NB4 (cell line): ENCODE measurements at regions not wholly inside any gene's neighbourhood (a gene's known extent, or its start where the extent isn't known, plus 50 kb on each side); places are given as distances from the start of the nearest gene placed in this dataset.
A peak's percentile ranks its signal among the peaks of the same experiment; 100 is the strongest.

ENCODE experiments used
- DNase-seq: peaks from one replicate; pipeline ENCODE4 v3.0.0; 2010; ENCODE audit warnings: low read depth
- H3K4me3 ChIP-seq: one replicate; pipeline ENCODE4 v1.5.1; 2011; ENCODE audit warnings: mild to moderate bottlenecking, low read depth, low read length, moderate library complexity
- MYC ChIP-seq: IDR thresholded peaks from 2 replicates; pipeline ENCODE4 v1.6.1; 2011; ENCODE audit warnings: low read depth, low read length
- POLR2A ChIP-seq: IDR thresholded peaks from 2 replicates; pipeline ENCODE4 v1.6.1; 2011; ENCODE audit warnings: mild to moderate bottlenecking; ENCODE audit not compliant: insufficient read length; ENCODE audit errors: extremely low read depth
- TF ChIP-seq, protein P1 (sequence below): IDR thresholded peaks from 2 replicates; pipeline ENCODE4 v1.6.1; 2011; ENCODE audit warnings: low read depth, low read length
- TF ChIP-seq, protein P2 (sequence below): IDR thresholded peaks from one replicate; pipeline ENCODE4 v1.5.1; 2012; ENCODE audit warnings: low read depth, low read length

DNA sequence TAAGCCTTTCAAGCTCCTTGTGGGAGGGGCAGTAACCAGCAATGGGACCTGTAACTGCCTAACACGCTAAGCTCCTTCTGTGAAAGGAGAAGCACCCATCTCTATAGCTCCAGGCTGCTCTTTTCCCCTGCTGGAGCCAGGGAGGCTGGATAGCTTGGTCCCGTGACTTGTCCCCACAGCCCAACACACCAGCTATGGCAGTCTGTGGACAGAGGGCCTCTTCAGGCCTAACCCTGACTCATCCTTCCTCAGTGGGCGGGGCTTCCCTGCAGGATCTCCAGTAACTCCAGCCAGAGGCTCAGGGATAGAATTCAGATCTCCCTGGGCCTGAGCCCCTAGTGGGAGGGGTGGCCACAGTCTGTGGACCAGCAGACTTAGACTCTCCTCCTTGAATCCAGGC, 1290.1 kb downstream of the PCDH7 start:
- no peak overlapping the region for H3K4me3 ChIP-seq
- DNase-seq, result no peak
- TF ChIP-seq, protein P1, sequence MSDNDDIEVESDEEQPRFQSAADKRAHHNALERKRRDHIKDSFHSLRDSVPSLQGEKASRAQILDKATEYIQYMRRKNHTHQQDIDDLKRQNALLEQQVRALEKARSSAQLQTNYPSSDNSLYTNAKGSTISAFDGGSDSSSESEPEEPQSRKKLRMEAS, result no peak

DNA sequence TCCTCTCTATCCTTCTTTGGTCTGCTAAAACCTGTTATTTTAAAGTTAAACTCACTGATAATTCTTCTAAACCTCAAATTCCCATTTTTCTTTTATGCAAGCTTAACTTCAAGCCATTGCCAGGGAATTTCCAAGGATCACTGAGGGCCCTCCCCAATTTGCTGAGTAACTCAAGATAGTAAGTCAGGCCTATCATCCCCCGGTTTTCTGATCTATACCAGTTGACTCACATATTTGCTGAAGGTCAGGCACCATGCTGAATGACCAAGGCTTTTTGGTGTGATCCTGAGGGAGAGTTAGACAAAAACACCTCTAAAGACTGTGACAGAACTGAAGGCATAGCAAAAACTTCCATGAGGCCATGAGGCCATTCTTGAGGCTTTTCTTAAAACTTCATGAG, 1301.9 kb downstream of the PCDH7 start:
- no peak overlapping the region for H3K4me3 ChIP-seq
- DNase-seq, result no peak

DNA sequence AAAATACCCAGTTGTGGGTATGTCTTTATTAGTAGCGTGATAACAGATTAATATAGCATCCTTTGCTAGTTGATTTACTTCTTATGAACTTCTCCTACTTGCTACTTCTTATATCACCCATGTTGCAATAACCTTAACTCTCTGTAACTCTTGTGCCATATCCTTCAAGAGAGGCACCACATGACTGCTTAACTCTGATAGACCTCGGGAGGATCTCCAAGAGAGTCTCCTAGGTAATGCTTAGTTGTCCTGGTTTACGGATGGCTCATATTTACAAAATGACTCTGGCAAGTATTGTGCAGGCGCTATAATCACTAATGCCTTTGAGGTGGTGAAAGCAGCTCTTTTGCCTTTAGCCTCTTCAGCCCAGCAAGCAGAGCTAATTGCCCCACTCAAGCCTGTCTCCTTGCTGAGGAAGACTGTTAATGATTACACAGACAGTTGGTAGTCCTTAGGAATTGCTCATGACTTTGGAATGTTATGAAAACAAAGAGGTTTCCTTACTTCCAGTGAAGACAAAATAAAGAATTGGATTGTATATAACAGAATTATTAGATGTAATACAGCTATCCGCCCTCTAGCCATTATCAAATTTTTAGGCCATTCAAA, 1305.8 kb downstream of the PCDH7 start:
- TF ChIP-seq, protein P2, sequence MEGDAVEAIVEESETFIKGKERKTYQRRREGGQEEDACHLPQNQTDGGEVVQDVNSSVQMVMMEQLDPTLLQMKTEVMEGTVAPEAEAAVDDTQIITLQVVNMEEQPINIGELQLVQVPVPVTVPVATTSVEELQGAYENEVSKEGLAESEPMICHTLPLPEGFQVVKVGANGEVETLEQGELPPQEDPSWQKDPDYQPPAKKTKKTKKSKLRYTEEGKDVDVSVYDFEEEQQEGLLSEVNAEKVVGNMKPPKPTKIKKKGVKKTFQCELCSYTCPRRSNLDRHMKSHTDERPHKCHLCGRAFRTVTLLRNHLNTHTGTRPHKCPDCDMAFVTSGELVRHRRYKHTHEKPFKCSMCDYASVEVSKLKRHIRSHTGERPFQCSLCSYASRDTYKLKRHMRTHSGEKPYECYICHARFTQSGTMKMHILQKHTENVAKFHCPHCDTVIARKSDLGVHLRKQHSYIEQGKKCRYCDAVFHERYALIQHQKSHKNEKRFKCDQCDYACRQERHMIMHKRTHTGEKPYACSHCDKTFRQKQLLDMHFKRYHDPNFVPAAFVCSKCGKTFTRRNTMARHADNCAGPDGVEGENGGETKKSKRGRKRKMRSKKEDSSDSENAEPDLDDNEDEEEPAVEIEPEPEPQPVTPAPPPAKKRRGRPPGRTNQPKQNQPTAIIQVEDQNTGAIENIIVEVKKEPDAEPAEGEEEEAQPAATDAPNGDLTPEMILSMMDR, result no peak
- no peak for TF ChIP-seq MYC
- TF ChIP-seq, protein P1, result no peak
- no peak for TF ChIP-seq POLR2A
- DNase-seq, result no peak

More for the DNA sequence above, 1301.9 kb downstream of the PCDH7 start:
- TF ChIP-seq, protein P1, result no peak
- TF ChIP-seq POLR2A, result no peak
- TF ChIP-seq, protein P2, result no peak
- TF ChIP-seq MYC, result no peak

DNA sequence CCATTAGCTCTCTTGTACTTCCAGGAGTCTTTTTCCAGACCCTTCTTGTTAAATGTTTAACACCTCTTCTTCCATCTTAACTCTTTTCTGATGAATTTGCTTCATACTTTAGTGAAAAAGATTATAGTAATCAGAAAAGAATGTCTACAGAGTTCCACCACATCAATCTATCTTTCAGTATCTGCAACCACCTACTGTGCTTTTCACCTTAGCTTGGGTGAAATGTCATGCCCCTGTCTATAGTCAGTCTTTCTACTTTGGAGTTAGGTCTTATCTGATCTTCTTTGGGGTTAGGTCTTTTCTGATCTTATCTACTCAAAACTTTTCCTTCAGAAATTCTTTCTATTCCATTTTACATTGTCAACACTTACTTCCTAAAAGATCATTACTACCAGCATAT, 1310.2 kb downstream of the PCDH7 start:
- DNase-seq, result no peak
- TF ChIP-seq MYC, result no peak
- TF ChIP-seq, protein P2, result no peak
- TF ChIP-seq, protein P1, result no peak
- TF ChIP-seq POLR2A, result no peak
- H3K4me3 ChIP-seq, result no peak overlapping the region

More for the DNA sequence above, 1305.8 kb downstream of the PCDH7 start:
- H3K4me3 ChIP-seq, result no peak overlapping the region

DNA sequence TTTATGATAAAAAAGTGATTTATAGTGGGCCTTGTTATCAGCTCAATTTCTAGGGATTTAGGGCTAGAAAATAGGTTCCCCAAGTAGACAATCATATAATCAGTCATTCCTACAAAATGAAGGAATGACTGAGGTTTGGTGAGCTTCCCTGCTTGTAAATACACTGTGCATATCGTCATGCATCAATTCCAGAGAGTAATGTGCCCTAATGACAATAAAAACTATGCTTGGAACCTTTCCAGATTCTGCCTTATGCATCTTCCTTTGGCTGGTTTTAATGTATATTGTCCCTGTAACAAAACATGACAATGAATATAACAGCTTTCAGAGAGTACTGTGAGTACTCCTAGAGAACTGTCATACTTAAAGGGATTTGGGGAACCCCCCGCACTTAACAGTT, 1310.9 kb downstream of the PCDH7 start:
- no peak overlapping the region for H3K4me3 ChIP-seq
- no peak for DNase-seq
- TF ChIP-seq, protein P1, result no peak

DNA sequence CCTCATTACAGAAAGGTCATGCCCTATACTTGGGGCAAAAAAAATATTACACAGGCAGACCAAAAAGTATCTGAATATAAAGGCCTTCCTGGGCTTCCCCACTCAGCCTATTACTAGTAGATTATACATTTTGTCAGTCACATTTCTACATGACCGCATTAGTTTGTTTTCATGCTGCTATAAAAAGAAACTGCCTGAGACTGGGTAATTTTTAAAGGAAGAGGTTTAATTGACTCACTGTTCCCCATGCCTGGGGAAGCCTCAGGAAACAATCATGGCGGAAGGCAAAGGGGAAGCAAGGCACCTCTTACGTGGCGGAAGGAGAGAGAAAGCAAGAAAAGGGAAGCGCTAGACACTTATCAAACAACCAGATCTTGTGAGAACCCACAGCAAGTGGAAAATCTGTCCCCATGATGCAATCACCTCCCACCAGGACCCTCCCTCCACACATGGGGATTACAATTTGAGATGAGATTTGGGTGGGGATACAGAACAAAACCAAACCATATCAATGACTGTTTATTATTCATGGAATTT, 1312.0 kb downstream of the PCDH7 start:
- H3K4me3 ChIP-seq, result no peak overlapping the region
- DNase-seq, result peak; percentile 51
- TF ChIP-seq POLR2A, result no peak
- TF ChIP-seq, protein P1, result no peak
- TF ChIP-seq MYC, result no peak
- TF ChIP-seq, protein P2, result no peak
